Activated CD8-positive, alpha-beta T cell treated with anti-CD3 and anti-CD28 coated beads, Interleukin-2, amount 10 ng/mL, durations not matched to agents 7 days and 5 days (primary cell): ENCODE measurements at regions not wholly inside any gene's neighbourhood (a gene's known extent, or its start where the extent isn't known, plus 50 kb on each side); places are given as distances from the start of the nearest gene placed in this dataset.

Experiments
- ATAC-seq: fragments of 150-1000 bp; cut with Tn5 transposase; one replicate; pipeline ENCODE4 v1.10.0; 2021; ENCODE audit warnings: moderate library complexity
- CTCF ChIA-PET: fragments of 350-600 bp; sonication (Branson Sonifier 250); formaldehyde crosslinking; loops from one replicate; lab custom pipeline; 2021; ENCODE audit warnings: antibody characterized with exemption; lab: Charles Lee
- POLR2A ChIA-PET: fragments of 350-600 bp; sonication (Branson Sonifier 250); formaldehyde crosslinking; loops from one replicate; lab custom pipeline; 2021; ENCODE audit warnings: antibody characterized with exemption; lab: Charles Lee
- DNase-seq: peaks from one replicate; pipeline ENCODE4 v3.0.0-alpha.2; 2020
- H3K27ac Mint-ChIP-seq: one replicate; pipeline ENCODE4 v1.8.0; 2021; ENCODE audit warnings: mild to moderate bottlenecking, mixed read lengths
- H3K27me3 Mint-ChIP-seq: one replicate; pipeline ENCODE4 v1.8.0; 2021; ENCODE audit warnings: low read depth, mixed read lengths
- H3K36me3 Mint-ChIP-seq: one replicate; pipeline ENCODE4 v1.8.0; 2021; ENCODE audit warnings: low read depth, mixed read lengths
- H3K4me1 Mint-ChIP-seq: one replicate; pipeline ENCODE4 v1.8.0; 2021; ENCODE audit warnings: low read depth, mixed read lengths
- H3K4me3 Mint-ChIP-seq: one replicate; pipeline ENCODE4 v1.8.0; 2021; ENCODE audit warnings: mild to moderate bottlenecking, mixed read lengths
- H3K9me3 Mint-ChIP-seq: one replicate; pipeline ENCODE4 v1.8.0; 2022; ENCODE audit warnings: mixed read lengths; ENCODE audit not compliant: insufficient read depth

DNA sequence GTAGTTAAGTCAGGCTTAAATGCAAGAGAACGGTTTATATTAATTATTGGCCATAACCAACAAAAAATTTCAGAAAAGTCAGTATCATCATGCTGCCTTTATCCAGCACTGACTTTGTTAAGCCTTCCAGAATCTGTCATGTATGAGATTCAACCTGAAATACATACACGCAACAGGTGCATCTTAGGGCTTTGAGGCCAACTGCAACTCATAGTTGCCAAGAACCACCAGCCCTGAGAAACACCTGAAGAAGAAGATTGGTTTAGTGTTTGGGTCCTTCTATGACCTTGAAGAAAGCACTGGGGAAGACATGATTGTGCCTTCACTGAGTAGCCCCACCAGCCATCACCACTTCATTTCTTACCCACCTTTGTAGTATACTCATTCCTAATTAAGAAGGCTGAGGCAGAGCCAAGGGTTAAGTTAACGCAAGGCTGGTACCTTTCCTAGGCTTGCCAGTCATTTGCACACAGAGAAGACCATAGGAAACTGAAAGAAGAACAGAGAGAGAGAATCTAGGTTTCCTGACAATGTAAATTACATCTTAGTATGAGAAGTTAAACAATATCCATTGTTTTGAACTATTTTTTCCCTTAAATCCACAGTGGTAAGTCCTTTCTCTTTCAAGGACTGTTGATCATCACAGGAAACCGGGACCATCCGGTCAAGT lies 200.1 kb upstream of the PRKCQ start:
- ATAC-seq (no peak), DNase-seq (no peak)
- no peaks in the 10 kb centered on the region for H3K9me3 Mint-ChIP-seq
- no peak overlapping the region for H3K4me3 Mint-ChIP-seq
- POLR2A ChIA-PET, result no interaction called here
- H3K36me3 Mint-ChIP-seq, result no peaks in the 10 kb centered on the region
- H3K27me3 Mint-ChIP-seq, result peaks cover 32% of the 10 kb centered on the region
- H3K27ac Mint-ChIP-seq, result no peak overlapping the region
- no peaks in the 10 kb centered on the region for H3K4me1 Mint-ChIP-seq
- CTCF ChIA-PET, result no interaction called here

DNA sequence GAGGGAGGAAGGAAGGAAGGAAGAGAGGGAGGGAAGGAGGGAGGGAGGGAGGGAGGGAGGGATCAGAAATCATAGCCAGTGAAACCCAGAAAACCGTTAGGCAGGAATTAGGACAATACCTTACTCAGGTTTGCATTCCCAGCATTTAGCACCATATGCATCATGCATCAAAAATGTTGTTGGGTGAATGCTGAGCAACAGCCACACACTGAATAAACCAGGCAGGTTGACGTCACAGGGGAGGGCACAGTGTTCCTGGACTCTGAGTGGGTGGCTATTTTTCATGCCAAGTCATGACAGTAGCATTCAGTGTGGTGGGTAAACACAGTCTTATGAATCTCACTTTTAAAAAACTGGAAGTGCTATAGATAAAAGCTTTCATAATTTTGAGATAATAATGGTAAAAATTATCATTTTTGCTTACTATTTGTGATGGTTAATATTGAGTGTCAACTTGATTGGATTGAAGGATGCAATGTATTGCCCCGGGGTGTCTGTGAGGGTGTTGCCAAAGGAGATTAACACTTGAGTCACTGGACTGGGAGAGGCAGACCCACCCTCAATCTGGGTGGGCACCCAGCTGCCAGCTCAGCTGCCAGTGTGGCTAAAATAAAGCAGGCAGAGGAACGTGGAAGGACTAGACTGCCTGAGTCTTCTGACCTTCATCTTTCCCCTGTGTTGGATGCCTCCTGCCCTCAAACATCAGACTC lies 199.1 kb upstream of the PRKCQ start:
- Mint-ChIP-seq H3K27ac (no peak overlapping the region), H3K27me3 (peaks cover 37% of the 10 kb centered on the region), H3K9me3 (no peaks in the 10 kb centered on the region), H3K4me3 (no peak overlapping the region), H3K4me1 (no peaks in the 10 kb centered on the region), H3K36me3 (no peaks in the 10 kb centered on the region)
- ChIA-PET POLR2A (no interaction called here), CTCF (no interaction called here)
- ATAC-seq (no peak), DNase-seq (no peak)

DNA sequence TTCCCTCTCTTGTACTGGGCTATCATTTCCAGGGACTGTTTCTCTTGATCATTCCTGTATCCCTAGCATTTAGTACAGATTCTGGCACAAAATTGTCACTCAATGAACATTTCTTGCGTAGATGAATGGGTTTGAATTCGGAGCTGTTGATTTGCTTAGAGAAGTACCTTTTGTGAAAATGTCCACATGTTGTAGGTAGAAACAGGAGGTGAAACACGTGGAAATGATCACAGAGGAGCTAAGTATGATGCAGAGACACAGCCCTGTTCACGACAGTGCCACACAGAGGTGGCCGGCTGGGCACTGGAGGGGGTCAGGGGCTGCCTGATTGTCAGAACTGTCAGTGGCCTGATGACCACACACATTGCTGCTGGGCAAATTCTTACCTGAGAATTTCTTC lies 196.1 kb upstream of the PRKCQ start:
- ATAC-seq, result no peak
- Mint-ChIP-seq H3K4me1 (no peaks in the 10 kb centered on the region), H3K9me3 (no peaks in the 10 kb centered on the region), H3K27ac (no peak overlapping the region), H3K4me3 (no peak overlapping the region), H3K27me3 (peaks cover 28% of the 10 kb centered on the region), H3K36me3 (no peaks in the 10 kb centered on the region)
- ChIA-PET CTCF (no interaction called here), POLR2A (no interaction called here)
- no peak for DNase-seq

DNA sequence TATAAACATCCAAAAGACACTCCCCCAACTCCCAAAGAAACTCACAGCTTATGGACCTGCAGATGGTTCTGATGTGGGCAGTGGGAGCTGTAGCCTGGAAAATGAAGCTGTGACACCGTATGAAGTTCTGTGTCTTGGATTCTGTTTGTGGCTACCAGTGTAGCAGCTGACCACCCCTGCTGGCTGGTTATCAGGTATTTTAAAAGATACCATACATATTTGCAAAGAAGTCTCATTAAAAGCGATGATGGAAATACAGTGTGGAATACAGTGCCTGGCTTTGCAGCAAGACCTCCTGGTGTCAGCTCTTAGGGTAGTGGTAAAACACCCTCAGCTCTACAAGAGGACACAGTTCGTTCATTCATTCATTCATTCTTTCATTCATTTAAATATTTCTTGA lies 194.3 kb upstream of the PRKCQ start:
- POLR2A ChIA-PET, result no interaction called here
- DNase-seq, result no peak
- H3K4me3 Mint-ChIP-seq, result no peak overlapping the region
- H3K27me3 Mint-ChIP-seq, result peaks cover 33% of the 10 kb centered on the region
- CTCF ChIA-PET, result no interaction called here
- peaks cover 5% of the 10 kb centered on the region for H3K4me1 Mint-ChIP-seq
- H3K27ac Mint-ChIP-seq, result no peak overlapping the region
- H3K9me3 Mint-ChIP-seq, result no peaks in the 10 kb centered on the region
- H3K36me3 Mint-ChIP-seq, result no peaks in the 10 kb centered on the region
- ATAC-seq, result no peak

DNA sequence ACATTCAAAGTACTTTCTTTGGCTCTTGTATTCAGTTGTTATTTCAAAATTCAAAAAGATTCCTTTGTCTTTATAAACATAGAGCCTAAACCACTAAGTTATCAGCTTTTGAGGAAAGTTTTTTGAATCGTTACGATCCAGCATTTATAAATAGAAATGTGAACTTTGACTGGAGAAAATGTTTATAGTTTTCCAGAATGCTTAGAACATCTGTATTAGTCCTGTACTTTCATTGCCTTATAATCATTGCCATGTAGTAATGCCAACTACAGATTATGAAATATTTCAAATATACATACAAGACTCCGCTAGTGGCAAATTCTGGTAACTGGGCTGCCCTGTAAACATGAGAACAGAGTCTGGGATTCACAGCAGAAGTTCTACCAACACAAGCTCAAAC lies 191.3 kb upstream of the PRKCQ start:
- Mint-ChIP-seq H3K4me1 (peaks cover 5% of the 10 kb centered on the region), H3K27me3 (peaks cover 26% of the 10 kb centered on the region), H3K27ac (no peak overlapping the region), H3K4me3 (no peak overlapping the region), H3K9me3 (no peaks in the 10 kb centered on the region), H3K36me3 (no peaks in the 10 kb centered on the region)
- no peak for ATAC-seq
- ChIA-PET CTCF (interaction anchor here (1.1 kb wide), 1 partner anchor 18 kb away, joined by 3 read pairs; no protein-coding TSS in a partner anchor), POLR2A (no interaction called here)
- no peak for DNase-seq

DNA sequence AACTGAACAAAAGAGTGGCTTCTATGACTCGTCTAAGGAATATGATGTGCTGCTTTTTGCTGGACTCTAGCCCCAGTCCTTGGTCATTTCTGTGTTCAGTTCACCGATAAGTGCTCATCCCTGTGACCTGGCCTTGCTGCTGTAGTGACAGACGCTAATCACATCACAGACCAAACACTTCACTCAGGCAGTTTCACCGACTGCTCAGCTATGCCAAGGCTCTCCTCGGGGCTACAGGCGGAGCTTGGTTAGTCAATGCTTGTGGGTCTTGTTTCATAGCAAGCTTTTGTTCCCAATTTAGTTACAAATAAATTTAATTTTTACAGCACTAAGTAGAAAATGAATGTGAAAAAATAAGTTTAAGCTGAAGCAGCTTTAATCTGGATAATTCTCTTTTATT lies 190.8 kb upstream of the PRKCQ start:
- no peak for ATAC-seq
- Mint-ChIP-seq H3K27me3 (peaks cover 27% of the 10 kb centered on the region), H3K36me3 (no peaks in the 10 kb centered on the region), H3K4me3 (no peak overlapping the region), H3K4me1 (peaks cover 5% of the 10 kb centered on the region), H3K27ac (no peak overlapping the region), H3K9me3 (no peaks in the 10 kb centered on the region)
- DNase-seq, result no peak
- ChIA-PET POLR2A (no interaction called here), CTCF (interaction anchor here (1.1 kb wide), 1 partner anchor 19 kb away, joined by 3 read pairs; no protein-coding TSS in a partner anchor)

DNA sequence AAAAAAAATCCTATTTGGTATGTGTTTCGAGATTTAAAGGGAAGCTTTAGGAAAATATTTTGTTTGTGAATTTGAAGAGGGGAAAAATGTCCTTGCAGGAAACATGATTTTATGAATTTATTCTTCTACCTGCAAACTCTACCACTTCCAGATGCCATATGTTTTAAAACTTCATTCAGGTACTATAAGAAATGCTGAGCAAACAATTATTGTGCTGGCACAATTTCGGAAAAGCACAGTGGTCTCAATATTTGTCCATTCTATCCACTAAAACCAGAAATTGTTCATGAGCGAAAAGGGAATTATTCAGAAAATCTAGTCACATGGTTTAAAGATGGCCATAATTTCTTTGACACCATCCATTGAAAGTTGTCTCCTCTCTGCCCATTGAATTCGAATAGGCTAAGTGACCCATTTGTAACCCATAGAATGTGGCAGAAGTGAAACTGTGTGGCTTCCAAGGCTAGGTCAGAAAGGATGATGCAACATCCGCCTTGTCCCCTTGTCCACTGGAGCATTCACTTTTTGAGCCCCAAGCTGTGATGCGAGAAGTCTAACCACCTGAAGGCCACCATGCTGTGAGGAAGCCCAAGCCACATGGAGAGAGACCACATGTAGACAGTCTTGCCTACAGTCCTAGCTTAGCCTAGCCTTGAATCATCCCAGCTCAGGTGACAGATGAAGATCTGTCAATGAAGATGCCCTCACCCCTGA lies 189.8 kb upstream of the PRKCQ start:
- ChIA-PET POLR2A (no interaction called here), CTCF (no interaction called here)
- Mint-ChIP-seq H3K27ac (no peak overlapping the region), H3K4me1 (peaks cover 5% of the 10 kb centered on the region), H3K36me3 (no peaks in the 10 kb centered on the region), H3K9me3 (no peaks in the 10 kb centered on the region), H3K27me3 (peaks cover 21% of the 10 kb centered on the region), H3K4me3 (no peak overlapping the region)
- DNase-seq (no peak), ATAC-seq (no peak)

DNA sequence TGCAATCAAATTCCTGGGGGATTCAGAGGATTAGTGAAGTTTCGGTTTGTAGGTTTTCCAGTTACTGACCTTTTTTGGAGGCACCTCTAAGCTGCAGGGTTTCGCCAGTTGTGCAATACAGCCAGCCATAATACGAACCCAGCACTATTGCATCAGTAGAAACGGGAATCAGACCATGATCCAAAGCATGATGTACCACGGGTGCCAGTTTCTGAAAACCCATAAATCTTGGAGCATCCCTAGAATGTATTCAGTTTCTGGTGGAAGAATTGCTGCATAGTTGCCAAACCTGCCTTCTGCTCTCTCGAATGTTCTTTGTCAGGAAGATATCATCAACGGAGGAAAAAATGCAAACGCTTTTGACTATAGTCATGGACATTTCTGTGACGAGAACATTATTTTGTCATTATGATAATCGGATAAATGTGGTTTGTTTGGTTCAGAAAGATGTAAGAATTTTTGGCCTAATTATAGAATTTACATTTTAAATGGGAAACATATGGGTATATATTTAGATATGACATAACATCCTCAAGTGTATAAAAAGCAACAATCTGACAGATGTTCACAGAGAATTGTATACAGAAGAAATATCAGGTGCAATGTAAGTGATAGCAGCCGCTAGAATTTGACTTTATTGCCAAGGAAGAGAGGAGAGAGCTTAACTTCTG lies 186.2 kb upstream of the PRKCQ start:
- H3K36me3 Mint-ChIP-seq, result no peaks in the 10 kb centered on the region
- no peak overlapping the region for H3K27ac Mint-ChIP-seq
- H3K4me1 Mint-ChIP-seq, result peaks cover 5% of the 10 kb centered on the region
- ChIA-PET CTCF (no interaction called here), POLR2A (no interaction called here)
- no peak overlapping the region for H3K4me3 Mint-ChIP-seq
- no peaks in the 10 kb centered on the region for H3K9me3 Mint-ChIP-seq
- ATAC-seq (no peak), DNase-seq (no peak)
- peaks cover 29% of the 10 kb centered on the region for H3K27me3 Mint-ChIP-seq

DNA sequence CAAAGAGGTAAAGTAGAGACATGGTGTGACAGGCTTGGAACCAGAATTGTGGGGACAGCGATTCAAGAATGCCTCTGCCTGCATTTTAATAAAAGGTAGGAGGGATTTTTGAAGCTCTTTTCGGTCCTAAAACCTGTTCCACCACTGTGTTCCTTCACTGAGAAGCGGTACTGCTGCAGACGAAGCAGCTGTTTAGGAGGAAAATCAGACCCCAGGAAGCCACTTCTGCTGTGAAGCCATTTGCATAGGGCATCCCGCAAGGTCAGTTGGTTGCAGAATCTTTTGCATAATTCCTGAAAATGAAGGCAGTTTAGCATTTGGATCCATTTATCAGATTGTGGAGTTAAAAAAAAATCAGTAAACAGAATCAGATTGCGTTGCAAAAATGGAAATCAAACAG lies 183.3 kb upstream of the PRKCQ start:
- H3K4me1 Mint-ChIP-seq, result no peaks in the 10 kb centered on the region
- ChIA-PET POLR2A (no interaction called here), CTCF (no interaction called here)
- H3K9me3 Mint-ChIP-seq, result no peaks in the 10 kb centered on the region
- no peak overlapping the region for H3K4me3 Mint-ChIP-seq
- H3K27ac Mint-ChIP-seq, result no peak overlapping the region
- ATAC-seq (no peak), DNase-seq (no peak)
- no peaks in the 10 kb centered on the region for H3K36me3 Mint-ChIP-seq
- H3K27me3 Mint-ChIP-seq, result peaks cover 40% of the 10 kb centered on the region

DNA sequence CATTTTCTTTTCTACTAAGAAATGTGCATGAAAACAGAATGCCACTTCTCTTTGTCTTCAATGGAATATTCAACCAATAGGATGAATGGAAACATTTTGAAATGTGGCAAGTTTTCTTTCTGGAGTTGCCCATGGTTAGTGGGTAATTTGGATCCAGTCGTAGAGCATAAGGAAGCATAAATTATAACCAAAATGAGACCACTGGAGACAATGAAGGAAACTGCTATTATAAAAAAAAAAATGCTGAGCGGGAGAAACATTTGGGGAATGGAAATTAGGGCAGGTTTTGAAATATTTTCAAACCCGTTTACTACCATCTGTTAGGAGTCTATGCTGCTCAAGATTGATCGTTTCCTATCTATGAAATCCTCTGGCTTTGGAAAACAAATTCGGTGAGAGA lies 182.9 kb upstream of the PRKCQ start:
- Mint-ChIP-seq H3K9me3 (no peaks in the 10 kb centered on the region), H3K27me3 (peaks cover 44% of the 10 kb centered on the region), H3K36me3 (no peaks in the 10 kb centered on the region), H3K4me1 (no peaks in the 10 kb centered on the region), H3K4me3 (no peak overlapping the region), H3K27ac (no peak overlapping the region)
- no peak for ATAC-seq
- ChIA-PET CTCF (no interaction called here), POLR2A (no interaction called here)
- no peak for DNase-seq

DNA sequence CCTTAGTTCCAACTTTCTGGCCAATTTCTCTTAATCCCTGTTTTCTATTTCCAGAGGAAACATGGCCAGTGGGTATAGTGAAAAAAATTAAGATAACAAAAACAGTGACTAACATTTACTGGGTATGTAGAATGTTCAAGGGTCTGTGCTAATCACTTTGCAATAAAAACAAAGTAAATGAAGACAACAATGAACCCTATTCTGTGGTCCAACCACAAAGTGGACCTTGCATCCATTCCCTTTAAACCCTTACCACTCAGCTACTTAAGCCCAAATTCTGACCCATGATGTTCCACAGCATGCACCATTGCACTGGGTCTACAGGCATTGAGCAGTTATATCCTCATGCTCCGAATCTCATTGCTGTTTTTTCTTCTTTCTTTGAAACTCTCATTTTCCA lies 179.9 kb upstream of the PRKCQ start:
- DNase-seq, result no peak
- peaks cover 57% of the 10 kb centered on the region for H3K27me3 Mint-ChIP-seq
- H3K4me1 Mint-ChIP-seq, result no peaks in the 10 kb centered on the region
- CTCF ChIA-PET, result no interaction called here
- H3K27ac Mint-ChIP-seq, result no peak overlapping the region
- POLR2A ChIA-PET, result no interaction called here
- H3K9me3 Mint-ChIP-seq, result no peaks in the 10 kb centered on the region
- H3K4me3 Mint-ChIP-seq, result no peak overlapping the region
- H3K36me3 Mint-ChIP-seq, result no peaks in the 10 kb centered on the region
- ATAC-seq, result no peak

DNA sequence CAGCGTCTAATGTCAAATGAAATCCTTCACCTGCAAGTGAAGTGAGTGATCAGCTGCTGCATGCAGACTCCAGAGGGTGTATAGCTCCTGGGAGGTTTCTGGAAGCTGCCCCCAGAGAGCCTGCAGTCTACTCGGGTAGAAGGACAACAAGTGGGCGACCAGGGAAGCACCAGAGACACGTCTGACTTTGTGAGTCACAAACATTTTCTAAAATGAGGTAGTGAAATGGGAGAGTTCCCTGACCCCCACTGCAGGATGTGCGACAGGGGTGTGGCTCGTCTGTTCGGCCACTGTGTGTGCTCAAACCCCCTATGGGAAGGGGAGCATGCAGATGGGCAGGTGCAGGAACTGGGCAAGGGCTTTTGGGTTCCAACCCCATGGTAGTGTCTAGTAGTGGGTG lies 177.1 kb upstream of the PRKCQ start:
- Mint-ChIP-seq H3K4me1 (no peaks in the 10 kb centered on the region), H3K36me3 (no peaks in the 10 kb centered on the region), H3K9me3 (no peaks in the 10 kb centered on the region), H3K27me3 (peaks cover 61% of the 10 kb centered on the region), H3K4me3 (no peak overlapping the region), H3K27ac (no peak overlapping the region)
- DNase-seq (no peak), ATAC-seq (no peak)
- POLR2A ChIA-PET, result no interaction called here
- CTCF ChIA-PET, result no interaction called here
